GM12865 (cell line): ENCODE measurements at regions not wholly inside any gene's neighbourhood (a gene's known extent, or its start where the extent isn't known, plus 50 kb on each side); places are given as distances from the start of the nearest gene placed in this dataset.
A peak's percentile ranks its signal among the peaks of the same experiment; 100 is the strongest.

Source experiments
- DNase-seq: peaks from one replicate; pipeline ENCODE4 v3.0.0; 2010; ENCODE audit warnings: low read depth
- H3K4me3 ChIP-seq: 2 replicates; pipeline ENCODE4 v1.5.1; 2011; ENCODE audit warnings: mild to moderate bottlenecking, low read depth, low read length, control low read depth
- TF ChIP-seq, protein P1 (sequence below): IDR thresholded peaks from 2 replicates; pipeline ENCODE4 v1.5.1; 2011; ENCODE audit warnings: low read length, control low read depth, low read depth, inconsistent platforms; ENCODE audit not compliant: insufficient read depth; ENCODE audit errors: missing control alignments

GRCh38 chr7:27419581-27420177 lies 177.1 kb downstream of the EVX1 start:
- no peak overlapping the region for H3K4me3 ChIP-seq
- DNase-seq = no peak
- TF ChIP-seq, protein P1, sequence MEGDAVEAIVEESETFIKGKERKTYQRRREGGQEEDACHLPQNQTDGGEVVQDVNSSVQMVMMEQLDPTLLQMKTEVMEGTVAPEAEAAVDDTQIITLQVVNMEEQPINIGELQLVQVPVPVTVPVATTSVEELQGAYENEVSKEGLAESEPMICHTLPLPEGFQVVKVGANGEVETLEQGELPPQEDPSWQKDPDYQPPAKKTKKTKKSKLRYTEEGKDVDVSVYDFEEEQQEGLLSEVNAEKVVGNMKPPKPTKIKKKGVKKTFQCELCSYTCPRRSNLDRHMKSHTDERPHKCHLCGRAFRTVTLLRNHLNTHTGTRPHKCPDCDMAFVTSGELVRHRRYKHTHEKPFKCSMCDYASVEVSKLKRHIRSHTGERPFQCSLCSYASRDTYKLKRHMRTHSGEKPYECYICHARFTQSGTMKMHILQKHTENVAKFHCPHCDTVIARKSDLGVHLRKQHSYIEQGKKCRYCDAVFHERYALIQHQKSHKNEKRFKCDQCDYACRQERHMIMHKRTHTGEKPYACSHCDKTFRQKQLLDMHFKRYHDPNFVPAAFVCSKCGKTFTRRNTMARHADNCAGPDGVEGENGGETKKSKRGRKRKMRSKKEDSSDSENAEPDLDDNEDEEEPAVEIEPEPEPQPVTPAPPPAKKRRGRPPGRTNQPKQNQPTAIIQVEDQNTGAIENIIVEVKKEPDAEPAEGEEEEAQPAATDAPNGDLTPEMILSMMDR = no peak

DNA sequence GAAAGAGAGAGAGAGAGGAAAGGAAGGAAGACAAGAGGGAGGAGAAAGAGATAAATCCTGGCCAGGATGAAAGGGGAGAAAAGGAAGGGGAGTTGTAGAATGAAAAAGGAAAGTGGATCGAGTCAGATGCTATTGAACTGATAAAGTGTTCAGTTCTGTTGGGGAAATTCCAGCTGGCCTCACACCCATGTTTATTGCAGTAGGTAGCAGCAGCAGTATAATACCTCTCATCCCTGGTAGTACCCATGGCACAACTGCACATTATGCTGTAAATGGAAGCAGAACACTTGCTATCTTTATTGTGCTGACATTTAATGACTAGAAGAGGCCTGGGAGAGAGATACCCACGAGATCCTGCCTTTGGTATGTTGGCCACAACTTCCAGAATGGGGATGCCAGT lies 178.1 kb downstream of the EVX1 start:
- DNase-seq = no peak
- H3K4me3 ChIP-seq = no peak overlapping the region
- TF ChIP-seq, protein P1 = no peak

- no peak for DNase-seq
- TF ChIP-seq, protein P1 = no peak
- H3K4me3 ChIP-seq = no peak overlapping the region
Observed at GRCh38 chr7:27423290-27423689, 180.7 kb downstream of the EVX1 start.

GRCh38 chr7:27423821-27424220 lies 181.2 kb downstream of the EVX1 start:
- H3K4me3 ChIP-seq = no peak overlapping the region
- no peak for DNase-seq
- TF ChIP-seq, protein P1 = no peak

DNA sequence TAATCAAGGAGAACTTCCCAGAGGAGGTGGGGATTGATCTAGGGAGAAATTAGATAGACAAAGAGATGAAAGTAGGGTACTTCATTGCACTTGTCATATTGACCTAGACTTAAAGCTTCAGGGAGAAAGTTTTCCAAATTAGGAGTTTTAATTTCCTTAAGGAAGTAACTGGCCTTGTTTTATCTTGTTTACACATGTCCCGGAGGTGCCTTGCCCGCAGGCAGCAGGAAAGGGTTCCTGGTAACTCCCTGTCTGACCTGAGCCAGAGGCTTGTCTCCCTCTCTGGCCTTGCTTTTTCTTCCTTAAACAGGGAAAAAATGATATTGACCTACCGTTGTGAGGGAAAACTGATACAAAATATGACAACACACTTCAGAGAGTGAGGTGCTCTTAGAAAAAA lies 181.6 kb downstream of the EVX1 start:
- H3K4me3 ChIP-seq = no peak overlapping the region
- no peak for DNase-seq
- TF ChIP-seq, protein P1 = no peak

DNA sequence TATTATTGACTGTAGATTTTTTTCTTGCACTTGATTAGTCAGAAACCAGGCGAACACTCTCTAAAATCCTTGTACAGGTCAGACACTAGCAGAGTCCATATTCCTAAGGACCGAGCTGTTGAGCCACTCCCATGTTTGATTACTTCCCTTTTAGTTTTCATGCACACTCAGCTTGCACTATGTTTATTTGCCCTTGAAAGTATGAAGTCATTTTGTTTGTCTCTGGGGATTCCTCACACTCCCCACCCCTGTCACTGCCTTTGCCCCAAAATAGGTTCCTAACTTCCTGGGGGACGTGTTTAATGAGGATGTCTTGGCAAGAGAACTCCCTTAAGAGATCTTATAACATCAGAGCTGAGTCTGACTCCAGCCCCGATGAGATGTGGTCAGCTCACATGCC lies 182.1 kb downstream of the EVX1 start:
- peak; percentile 3 for DNase-seq
- H3K4me3 ChIP-seq = no peak overlapping the region
- TF ChIP-seq, protein P1 = no peak

- no peak overlapping the region for H3K4me3 ChIP-seq
- no peak for DNase-seq
- TF ChIP-seq, protein P1 = no peak
Observed at GRCh38 chr7:27427416-27427815, 184.8 kb downstream of the EVX1 start.
